Activated CD8-positive, alpha-beta memory T cell treated with anti-CD3 and anti-CD28 coated beads, Interleukin-2, amount 50 U/mL, for 4 hours (primary cell): ENCODE measurements at regions not wholly inside any gene's neighbourhood (a gene's known extent, or its start where the extent isn't known, plus 50 kb on each side); places are given as distances from the start of the nearest gene placed in this dataset.
"Not testable (repeated sequence)": the region's sequence is repeated elsewhere in the genome, so short reads cannot be mapped to it uniquely, and the experiment has no call there.

Experiments used
- DNase-seq: peaks from one replicate; pipeline ENCODE4 v3.0.0-alpha.2; 2020

DNA sequence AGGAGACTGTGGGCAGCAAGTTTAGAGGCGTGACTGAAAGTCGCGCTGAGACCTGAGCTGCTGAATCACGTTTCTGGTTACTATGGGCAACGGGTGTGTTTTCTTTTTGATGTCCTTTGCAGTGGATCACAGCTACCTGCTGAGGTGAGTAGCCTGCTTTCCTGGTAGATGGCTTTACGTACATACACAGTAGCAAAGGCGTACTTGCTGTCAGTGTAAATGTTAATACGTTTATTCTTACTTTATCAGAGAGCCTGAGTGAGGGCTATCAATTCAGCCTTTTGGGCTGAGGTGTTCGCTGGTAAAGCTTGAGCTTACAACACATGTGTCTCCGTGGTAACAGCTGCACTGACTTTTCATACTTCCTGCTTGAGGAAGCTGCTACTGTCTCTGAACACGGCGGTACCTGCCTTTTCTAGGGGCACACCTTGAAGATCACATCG is 165.1 kb upstream of the CCZ1B start:
- peak; percentile 42 for DNase-seq

DNA sequence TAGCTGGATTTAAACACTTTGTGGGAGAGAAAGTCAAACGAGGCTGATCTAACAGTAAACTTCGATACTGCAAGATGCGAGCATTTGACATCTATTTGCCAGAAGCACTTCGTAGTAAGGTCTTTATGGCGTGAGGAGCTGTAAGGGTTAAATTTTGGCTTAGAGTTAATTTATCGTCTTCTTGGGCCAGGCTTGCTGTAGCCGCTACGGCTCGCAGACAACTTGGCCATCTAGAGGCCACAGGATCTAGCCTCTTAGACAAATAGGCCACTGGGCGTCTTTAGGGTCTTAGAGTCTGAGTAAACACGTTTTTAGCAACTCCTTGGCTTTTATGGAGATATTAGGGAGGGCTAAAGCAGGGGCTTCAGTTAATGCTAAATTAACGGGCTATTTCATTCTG is 165.6 kb upstream of the CCZ1B start:
- DNase-seq, result not testable (repeated sequence)

DNA sequence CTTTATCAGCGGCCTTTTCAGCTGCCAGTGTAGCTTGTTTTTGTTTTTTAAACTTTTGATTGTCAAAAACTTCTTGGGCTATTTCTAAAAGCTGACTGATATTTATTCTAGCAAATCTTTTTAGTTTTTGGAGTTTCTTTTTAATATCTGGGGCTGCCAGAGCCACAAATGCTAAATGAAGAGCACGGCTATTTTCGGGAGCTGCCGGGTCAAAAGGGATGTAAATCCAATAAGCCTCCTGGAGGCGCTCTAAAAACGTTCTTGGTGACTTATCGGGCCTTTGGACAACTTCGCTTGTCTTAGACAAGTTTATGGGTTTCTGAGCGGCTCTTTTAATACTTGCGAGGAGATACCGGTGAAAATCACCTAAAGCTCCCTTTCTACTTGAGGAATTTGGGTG is 166.1 kb upstream of the CCZ1B start:
- not testable (repeated sequence) for DNase-seq

DNA sequence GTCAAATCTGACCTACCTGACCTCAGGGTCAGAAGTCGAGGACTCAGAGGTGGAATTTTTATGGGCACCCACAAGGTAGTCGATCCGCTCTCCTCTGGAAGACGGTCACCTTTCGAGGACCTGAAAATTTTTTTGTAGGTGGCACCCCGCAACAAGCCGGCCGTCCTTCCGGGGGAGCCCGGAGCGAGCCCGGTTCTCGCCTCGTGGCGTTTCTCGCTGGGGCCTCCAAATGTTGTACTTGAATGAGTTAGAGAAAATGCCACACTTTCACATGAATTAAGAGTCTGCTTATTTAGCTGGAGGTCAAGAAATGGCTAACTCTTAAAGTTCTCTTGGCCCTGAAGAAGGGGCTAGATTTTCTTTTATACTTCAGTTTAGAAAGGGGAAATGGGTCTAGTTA is 169.0 kb upstream of the CCZ1B start:
- not testable (repeated sequence) for DNase-seq

DNA sequence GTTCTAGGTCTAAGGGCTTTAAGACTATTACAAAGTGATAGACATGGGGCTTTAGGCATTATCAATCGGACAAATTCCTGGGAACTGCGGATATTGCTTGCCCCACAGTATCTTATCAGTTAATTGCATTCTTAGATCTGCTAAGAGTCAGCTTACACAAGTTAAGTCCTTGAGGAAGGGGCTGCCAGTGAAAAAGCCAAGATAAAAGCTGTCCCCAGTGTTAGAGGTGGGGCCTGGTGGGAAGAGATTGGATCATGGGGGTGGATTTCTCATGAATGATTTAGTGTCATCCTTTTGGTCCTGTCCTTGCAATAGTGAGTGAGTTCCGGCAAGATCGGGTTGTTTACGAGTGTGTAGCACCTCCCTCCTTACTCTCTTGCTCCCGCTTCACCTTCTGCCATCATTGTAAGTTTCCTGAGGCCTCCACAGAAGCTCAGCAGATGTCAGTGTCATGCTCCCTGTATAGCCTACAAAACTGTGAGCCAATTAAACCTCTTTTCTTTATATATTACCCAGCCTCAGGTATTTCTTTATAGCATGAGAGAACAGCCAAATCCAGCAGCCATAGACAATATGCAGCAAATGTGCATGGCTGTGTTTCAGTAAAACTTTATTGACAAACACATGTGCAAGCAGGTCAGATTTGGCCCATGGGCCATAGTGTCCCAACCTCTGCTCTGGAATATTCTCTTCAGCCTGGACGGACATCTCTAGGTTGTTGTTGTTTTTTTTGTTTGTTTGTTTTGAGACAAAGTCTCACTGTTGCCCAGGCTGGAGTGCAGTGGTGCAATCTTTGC is 169.6 kb upstream of the CCZ1B start:
- DNase-seq, result not testable (repeated sequence)

DNA sequence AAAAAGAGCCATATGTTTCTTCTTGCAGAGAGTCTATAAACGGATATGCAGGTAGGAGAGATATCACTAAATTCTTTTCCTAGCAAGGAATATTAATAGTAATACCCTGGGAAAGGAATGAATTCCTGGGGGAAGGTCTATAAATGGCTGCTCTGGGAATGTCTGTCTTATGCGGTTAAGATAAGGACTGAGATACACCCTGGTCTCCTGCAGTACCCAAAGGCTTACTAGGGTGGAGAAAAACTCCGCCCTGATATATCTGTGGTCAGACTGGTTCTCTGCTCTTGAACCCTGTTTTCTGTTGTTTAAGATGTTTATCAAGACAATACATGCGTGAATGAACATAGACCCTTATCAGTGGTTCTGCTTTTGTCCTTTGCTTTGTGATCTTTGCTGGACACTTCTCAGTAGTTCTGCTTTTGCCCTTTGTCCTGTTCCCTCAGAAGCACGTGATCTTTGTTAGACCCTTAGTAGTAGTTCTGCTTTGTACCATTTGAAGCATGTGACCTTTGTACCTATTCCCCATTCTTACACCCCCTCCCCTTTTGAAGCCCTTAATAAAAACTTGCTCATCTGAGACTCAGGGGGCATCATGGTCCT is 173.1 kb upstream of the CCZ1B start:
- not testable (repeated sequence) for DNase-seq

DNA sequence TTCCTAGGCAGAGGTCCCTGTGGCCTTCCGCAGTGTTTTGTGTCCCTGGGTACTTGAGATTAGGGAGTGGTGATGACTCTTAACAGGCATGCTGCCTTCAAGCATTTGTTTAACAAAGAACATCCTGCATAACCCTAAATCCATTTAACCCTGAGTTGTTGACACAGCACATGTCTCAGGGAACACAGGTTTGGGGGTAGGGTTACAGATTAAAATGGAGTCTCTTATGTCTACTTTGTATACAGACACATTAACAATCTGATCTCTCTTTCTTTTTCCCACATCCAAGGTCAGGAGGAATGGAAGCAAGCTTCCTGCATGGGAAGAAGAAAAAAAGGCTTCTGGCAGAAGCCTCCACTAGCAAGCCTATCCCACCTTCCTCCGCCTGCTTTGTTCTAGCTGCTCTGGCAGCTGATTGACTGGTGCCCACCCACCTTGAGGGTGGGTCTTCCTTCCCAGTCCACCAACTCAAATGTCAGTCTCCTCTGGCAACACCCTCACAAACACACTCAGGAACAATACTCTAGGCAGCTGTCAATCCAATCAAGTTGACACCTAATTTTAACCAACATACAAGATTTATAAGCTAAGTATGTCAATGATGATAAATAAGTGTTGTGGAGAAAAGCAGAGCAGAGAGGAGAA is 176.5 kb upstream of the CCZ1B start:
- DNase-seq, result no peak

DNA sequence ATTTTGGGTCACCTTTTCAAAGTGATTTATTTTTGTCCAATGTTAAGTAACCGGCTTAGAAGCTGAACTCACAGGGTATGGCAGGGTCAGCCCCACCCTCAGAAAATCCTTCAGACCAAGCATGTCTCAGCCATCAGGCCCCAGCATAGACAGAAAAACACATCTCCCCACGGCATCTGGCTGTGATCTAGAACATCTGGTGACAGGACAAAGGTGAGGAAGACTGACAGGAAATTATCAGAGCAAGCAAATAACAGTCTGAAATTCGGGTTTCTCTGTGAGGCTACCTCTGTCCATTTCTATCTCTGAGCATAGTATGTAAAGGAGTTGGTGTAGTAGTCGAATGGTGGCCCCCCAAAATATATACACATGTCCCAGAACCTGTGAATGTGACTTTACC is 177.0 kb upstream of the C1GALT1 start:
- no peak for DNase-seq

DNA sequence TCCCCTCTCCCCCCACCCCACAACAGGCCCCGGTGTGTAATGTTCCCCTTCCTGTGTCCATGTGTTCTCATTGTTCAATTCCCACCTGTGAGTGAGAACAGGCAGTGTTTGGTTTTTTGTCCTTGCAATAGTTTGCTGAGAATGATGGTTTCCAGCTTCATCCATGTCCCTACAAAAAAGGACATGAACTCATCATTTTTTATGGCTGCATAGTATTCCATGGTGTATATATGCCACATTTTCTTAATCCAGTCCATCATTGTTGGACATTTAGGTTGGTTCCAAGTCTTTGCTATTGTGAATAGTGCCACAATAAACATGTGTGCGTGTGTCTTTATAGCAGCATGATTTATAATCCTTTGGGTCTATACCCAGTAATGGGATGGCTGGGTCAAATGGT is 176.4 kb upstream of the C1GALT1 start:
- DNase-seq, result not testable (repeated sequence)

DNA sequence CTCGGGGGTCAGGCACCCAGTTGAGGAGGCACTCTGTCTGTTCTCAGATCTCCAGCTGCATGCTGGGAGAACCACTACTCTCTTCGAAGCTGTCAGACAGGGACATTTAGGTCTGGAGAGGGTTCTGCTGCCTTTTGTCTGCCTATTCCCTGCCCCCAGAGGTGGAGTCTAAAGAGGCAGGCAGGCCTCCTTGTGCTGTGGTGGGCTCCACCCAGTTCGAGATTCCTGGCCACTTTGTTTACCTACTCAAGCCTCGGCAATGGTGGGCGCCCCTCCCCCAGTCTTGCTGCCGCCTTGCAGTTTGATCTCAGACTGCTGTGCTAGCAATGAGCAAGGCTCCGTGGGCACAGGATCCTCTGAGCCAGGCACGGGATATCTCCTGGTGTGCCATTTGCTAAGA is 171.1 kb upstream of the C1GALT1 start:
- not testable (repeated sequence) for DNase-seq

DNA sequence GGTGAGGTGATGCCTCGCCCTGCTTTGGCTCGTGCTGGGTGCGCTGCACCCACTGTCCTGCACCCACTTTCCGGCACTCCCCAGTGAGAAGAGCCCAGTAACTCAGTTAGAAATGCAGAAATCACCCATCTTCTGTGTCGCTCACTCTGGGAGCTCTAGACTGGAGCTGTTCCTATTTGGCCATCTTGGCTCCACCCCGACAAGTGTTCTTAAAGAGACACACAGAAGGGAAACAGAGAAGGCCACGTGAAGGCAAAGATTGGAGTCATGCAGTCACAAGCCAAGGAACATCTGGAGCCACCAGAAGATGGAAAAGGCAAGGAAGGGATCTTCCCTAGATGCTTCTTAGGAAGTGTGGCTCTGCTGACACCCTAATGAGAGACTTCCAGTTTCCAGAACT is 170.6 kb upstream of the C1GALT1 start:
- not testable (repeated sequence) for DNase-seq

DNA sequence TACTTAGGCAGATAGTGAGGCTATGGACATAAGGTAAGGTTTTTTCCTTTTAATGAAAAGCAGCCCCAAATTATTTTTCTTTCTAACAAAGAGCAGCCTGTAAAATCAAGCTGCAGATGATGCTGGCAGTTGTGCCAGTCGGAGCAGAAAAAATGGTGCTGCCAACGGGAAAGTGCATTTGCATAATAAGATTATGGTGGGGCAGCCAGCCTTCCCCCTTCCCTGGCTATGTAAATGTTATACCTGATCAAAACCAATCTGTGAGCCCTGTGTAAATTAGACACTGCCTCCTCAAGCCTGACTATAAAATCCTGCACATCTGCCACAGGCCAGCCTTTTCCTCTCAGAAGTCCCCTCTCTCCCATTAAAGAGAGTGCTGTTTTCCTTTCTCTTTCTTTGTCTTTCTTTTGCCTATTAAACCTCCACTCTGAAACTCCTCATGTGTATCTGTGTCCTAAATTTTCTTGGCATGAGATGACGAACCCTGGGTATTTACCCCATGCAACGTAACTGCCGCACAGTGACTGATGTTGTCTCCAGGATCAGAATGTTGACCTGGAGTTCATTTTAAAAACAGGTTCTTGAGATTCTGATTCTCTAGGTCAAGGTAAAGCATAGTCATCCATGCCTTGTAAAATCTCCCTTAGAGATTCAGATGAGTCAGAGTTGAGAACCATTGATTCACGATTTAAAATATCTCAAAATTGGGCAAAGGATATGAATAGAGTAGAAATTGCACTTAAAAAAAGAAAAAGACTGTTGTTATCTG is 167.3 kb upstream of the C1GALT1 start:
- no peak for DNase-seq

DNA sequence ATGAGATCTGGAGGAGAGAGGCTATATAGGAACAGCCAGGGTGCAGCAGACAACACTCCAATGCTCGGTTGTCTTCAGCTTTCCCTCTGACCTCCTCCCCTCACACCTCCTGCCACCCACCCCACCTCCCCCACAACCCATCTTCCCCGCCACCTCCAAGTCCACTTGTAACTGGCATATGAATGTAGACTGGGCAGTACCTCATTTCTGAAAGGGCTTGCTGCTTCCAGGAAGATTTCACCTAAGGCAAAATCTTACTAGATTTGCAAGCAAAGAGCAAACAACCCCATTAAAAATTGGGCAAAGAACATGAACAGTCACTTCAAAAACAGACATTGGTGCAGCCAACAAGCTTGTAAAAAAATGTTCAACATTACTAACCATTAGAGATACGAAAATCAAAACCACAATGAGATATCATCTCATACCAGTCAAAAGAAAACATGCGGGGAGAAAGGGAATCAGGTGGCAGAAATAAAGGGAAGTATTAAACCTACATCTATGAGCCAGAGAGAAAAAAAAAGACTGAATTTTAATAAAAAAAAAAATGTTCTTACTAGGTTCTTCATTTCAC is 164.6 kb upstream of the C1GALT1 start:
- DNase-seq, result no peak

DNA sequence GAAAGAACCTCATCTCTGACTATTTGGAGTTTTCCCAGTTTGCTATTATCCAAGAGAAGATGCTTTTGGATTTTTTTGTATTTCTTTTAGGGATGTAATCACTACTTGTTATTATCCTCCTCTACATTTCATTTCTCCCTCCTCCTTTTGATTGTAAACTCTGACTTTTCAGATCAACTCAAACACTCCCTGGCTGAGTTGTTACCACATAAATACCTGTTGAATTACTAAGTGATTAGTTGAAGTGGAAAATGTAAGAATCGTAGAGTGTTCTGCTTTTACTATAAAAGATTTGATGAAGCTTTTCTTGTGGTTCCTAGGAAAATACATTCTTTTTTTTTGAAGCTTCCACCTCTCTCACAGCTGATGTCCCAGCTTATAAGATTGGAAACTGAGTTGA is 164.1 kb upstream of the C1GALT1 start:
- no peak for DNase-seq

DNA sequence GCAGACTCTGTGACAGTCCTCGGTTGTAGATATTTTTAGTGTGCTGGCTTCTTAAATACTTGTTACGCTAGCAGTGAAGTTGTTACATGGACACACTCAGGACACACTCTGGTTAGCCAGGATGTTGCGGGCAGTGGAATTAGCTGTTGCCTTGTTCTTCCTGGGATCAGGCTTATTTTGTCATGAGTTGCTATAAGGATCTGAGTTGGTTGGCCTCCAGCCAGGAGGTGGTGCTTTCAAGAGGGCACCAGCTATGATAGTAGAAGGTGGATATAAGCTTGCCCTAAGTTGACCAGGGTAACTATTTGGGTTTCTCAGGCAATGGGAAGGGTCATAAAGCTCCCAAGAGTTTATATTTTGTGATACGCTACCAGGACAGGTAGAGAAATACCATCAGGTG is 150.1 kb upstream of the C1GALT1 start:
- DNase-seq, result no peak

DNA sequence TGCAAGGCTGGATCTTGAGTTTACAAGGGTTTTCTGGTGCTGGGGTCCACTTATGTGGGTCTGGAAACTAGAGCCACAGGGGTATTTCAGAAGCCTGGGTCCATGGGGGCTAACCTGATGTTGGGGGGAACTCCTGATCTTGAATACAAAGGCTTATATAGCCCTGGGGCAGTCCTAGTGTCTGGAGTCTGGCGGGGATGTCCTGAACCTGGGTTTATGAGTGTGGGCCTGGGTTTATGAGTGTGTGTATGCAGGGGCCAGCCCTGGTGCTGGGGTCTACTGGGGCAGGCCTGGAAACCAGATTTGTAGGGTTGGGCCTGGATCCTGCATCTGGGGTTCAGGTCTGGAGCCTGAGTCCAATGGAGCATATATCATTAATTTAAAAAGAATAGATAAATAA is 146.5 kb upstream of the C1GALT1 start:
- DNase-seq, result no peak

DNA sequence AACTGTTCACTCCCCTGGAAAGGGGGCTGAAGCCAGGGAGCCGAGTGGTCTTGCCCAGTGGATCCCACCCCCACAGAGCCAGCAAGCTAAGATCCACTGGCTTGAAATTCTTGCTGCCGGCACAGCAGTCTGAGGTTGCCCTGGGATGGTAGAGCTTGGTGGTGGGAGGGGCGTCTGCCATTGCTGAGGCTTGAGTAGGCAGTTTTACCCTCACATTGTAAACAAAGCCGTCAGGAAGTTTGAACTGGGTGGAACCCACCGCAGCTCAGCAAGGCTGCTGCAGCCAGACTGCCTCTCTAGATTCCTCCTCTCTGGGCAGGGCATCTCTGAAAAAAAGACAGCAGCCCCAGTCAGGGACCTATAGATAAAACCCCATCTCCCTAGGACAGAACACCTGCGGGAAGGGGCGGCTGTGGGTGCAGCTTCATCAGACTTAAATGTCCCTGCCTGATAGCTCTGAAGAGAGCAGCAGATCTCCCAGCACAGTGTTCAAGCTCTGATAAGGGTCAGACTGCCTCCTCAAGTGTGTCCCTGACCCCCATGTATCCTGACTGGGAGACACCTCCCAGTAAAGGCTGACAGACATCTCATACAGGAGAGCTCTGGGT is 140.0 kb upstream of the C1GALT1 start:
- DNase-seq, result not testable (repeated sequence)

DNA sequence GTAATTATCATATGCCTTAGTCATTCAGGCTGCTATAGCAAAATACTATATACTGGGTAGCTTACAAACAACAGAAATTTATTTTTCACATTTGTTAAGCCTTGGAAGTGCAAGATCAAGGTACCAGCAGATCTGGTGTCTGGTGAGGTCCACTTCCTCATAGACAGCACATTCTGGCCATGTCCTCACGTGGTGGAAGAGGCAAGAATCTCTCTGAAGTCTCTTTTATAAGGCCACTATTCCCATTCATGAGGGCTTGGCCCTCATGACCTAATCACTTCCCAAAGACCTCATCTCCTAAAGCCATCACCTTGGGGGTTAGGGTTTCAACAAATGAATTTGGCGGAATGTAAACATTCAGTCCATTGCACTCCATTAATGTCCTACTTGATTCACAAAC is 137.5 kb upstream of the C1GALT1 start:
- no peak for DNase-seq

DNA sequence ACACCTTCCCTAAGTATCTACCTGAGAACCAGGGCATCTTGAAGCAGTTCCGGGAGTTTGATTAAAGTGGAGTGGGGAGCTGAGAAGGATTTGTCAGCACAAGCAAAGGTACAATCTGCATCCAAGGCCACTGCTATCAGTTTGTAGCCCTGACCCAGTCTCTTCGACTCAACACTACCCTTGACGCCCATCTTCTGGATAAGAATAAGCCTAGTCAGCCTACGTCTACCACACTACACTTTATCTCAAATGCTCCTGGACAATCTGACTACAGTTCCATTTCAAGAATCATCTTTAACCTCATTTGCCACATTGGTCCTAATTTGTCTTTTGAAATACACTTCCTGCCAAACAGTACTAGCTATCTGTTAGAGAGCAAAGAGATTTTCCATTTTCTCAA is 134.1 kb upstream of the C1GALT1 start:
- DNase-seq, result no peak

DNA sequence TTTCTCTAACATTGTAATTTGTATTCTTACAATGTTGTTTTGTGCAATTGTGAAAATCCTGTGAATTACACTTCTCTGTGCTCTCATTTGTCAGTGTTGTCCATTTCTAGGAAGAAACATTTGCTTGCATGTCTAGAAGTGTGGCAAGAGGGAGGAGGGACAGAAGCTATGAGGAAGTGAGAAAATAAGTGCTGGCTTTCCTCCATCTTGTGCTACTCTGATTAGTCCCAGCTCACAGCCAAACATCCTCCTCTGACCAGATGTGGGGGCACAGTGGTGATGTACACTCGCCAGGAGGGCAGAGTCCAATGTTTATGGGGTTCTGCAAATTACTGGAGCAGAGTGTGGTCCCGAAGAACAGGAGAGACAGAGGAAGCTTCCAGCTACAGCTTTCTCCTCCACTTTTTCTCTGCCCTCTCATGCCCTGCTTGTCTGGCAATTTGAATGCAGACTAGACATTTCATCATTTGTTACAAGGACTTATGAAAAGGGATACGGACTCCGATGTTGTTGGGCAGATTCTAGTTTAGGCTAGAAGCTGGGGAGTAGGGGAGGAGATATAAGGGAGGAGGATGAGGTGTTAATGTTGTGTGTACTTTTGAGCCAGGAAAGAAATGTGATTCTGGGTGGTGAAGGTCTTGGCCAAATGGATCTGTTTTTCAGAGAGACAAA is 131.0 kb upstream of the C1GALT1 start:
- DNase-seq, result no peak

DNA sequence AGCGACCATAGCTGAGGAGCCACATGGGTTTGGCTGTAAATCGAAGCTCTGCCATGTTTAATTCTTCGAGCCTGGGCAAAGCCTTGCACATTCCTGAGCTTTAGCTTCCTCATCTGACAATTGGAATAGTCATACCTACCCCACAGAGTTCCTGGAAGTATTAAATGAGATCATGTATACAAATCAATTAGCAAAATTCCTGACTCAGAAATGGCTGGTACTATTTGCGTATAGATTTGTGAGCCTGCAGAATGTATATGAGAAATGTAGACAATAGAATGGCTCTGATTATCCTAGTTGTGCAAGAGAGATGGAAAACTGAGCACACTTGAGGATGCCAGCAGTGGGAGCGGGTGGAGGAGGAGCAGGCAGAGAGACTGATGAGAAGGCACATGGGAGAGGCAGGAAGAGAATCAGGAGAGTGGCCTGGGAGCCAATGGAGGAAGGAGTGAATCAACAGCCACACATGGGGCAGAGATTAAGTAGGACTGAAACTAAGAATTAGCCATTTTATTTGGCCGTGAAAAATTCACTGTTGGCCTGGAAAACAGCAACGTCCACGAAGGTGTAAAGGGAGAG is 128.0 kb upstream of the C1GALT1 start:
- no peak for DNase-seq
